GM12892 (cell line): ENCODE measurements at regions not wholly inside any gene's neighbourhood (a gene's known extent, or its start where the extent isn't known, plus 50 kb on each side); places are given as distances from the start of the nearest gene placed in this dataset.

Experiments used
- POLR2A ChIP-seq: IDR thresholded peaks from 2 replicates; pipeline ENCODE4 v1.6.1; 2011; ENCODE audit warnings: low read depth, low read length, control low read depth
- POLR2AphosphoS5 ChIP-seq: IDR thresholded peaks from 2 replicates; pipeline ENCODE4 v1.6.1; 2011; ENCODE audit warnings: low read depth, low read length, control low read depth

DNA sequence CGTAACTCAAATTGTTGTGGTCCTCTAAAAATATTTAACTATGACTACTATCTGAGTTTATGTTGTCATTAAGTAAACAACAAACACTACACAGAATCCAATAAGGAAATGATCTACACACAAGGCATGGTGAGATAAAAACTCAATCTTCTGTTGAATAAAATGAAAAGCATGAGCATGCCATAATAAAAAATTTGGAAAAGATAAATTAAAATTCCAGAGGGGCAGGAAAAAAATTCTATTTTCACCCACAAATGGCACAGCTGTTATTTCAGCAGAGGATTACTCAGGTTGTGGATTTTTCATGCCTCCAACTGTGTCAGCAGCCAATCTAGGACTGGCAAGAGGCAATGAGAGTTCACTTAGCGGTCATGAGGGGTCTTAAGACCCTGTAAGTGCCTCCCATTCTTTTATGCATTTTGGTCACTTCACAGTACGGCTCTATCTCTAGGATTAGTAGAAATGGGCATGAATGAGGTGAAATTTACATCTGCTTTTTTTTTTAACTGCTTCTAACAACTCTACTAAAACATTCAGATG lies 639.8 kb upstream of the DIPK2B start:
- TF ChIP-seq POLR2A: no peak
- TF ChIP-seq POLR2AphosphoS5: no peak
